ENCODE measurements at regions not wholly inside any gene's neighbourhood (a gene's known extent, or its start where the extent isn't known, plus 50 kb on each side); places are given as distances from the start of the nearest gene placed in this dataset.
"Not testable (repeated sequence)": the region's sequence is repeated elsewhere in the genome, so short reads cannot be mapped to it uniquely, and the experiment has no call there.

GRCh38 chr12:131440209-131441059 is 270.5 kb upstream of the SFSWAP start:
- not testable (repeated sequence) for H3K4me1 Mint-ChIP-seq (ENCODE audit: low read depth)

GRCh38 chr12:131441060-131441396 is 269.9 kb upstream of the SFSWAP start:
- Mint-ChIP-seq H3K27ac (no peak overlapping the region), H3K4me1 (ENCODE audit: low read depth) (no peaks in the 10 kb centered on the region), H3K9me3 (no peaks in the 10 kb centered on the region), H3K4me3 (no peak overlapping the region), H3K36me3 (ENCODE audit: low read depth) (no peaks in the 10 kb centered on the region), H3K27me3 (ENCODE audit: insufficient read depth) (no peaks in the 10 kb centered on the region)
- intact Hi-C loops (cut with micrococcal nuclease) = no loop called here
- DNase-seq (ENCODE audit: low spot score) = no peak

More at GRCh38 chr12:131440209-131441059, 270.5 kb upstream of the SFSWAP start:
- H3K27ac Mint-ChIP-seq; H3K9me3 Mint-ChIP-seq; H3K27me3 Mint-ChIP-seq (ENCODE audit: insufficient read depth); H3K4me3 Mint-ChIP-seq; intact Hi-C loops (cut with micrococcal nuclease); DNase-seq (ENCODE audit: low spot score); H3K36me3 Mint-ChIP-seq (ENCODE audit: low read depth): not testable (repeated sequence)

GRCh38 chr12:131441638-131442336 is 269.1 kb upstream of the SFSWAP start:
- Mint-ChIP-seq H3K9me3 (no peaks in the 10 kb centered on the region), H3K4me3 (no peak overlapping the region)
- intact Hi-C loops (cut with micrococcal nuclease) = no loop called here

DNA sequence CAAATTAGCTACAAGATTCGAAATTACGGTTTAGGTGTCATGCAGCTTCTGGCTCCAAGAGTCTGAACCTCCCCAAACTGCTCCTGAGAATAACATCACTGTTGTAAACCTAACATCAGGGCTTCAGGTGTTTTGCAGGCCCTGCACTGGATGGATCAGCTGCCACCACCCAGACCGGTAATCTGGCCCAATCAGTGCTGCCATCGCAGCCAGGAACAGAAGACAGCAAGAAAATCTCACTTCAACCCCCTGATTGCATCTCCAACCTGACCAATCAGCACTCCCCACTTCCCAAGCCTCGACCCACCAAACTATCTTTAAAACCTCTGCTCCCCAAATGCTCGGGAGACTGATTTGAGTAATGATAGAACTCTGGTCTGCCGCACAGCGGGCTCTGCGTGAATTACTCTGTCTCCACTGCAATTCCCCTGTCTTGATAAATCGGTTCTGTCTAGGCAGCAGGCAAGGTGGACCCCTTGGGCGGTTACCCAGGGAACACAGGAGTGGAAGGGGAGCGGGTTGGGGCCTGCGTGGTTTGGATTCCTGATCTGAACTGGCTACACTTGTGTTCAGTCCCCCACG is 268.5 kb upstream of the SFSWAP start:
- H3K4me3 Mint-ChIP-seq = no peak overlapping the region
- no peaks in the 10 kb centered on the region for H3K27me3 Mint-ChIP-seq (ENCODE audit: insufficient read depth)
- intact Hi-C loops (cut with micrococcal nuclease) = no loop called here
- H3K4me1 Mint-ChIP-seq (ENCODE audit: low read depth) = no peaks in the 10 kb centered on the region
- H3K36me3 Mint-ChIP-seq (ENCODE audit: low read depth) = no peaks in the 10 kb centered on the region
- H3K27ac Mint-ChIP-seq = no peak overlapping the region
- DNase-seq (ENCODE audit: low spot score) = no peak
- H3K9me3 Mint-ChIP-seq = no peaks in the 10 kb centered on the region

More at GRCh38 chr12:131441638-131442336, 269.1 kb upstream of the SFSWAP start:
- Mint-ChIP-seq H3K36me3 (ENCODE audit: low read depth) (no peaks in the 10 kb centered on the region), H3K4me1 (ENCODE audit: low read depth) (no peaks in the 10 kb centered on the region), H3K27ac (no peak overlapping the region), H3K27me3 (ENCODE audit: insufficient read depth) (no peaks in the 10 kb centered on the region)
- DNase-seq (ENCODE audit: low spot score) = no peak

GRCh38 chr12:131443019-131444000 is 267.6 kb upstream of the SFSWAP start:
- H3K27ac Mint-ChIP-seq = no peak overlapping the region
- H3K36me3 Mint-ChIP-seq (ENCODE audit: low read depth) = no peaks in the 10 kb centered on the region
- no peaks in the 10 kb centered on the region for H3K9me3 Mint-ChIP-seq
- no peak overlapping the region for H3K4me3 Mint-ChIP-seq
- H3K27me3 Mint-ChIP-seq (ENCODE audit: insufficient read depth) = no peaks in the 10 kb centered on the region
- DNase-seq (ENCODE audit: low spot score) = no peak
- intact Hi-C loops (cut with micrococcal nuclease) = no loop called here
- H3K4me1 Mint-ChIP-seq (ENCODE audit: low read depth) = no peaks in the 10 kb centered on the region

DNA sequence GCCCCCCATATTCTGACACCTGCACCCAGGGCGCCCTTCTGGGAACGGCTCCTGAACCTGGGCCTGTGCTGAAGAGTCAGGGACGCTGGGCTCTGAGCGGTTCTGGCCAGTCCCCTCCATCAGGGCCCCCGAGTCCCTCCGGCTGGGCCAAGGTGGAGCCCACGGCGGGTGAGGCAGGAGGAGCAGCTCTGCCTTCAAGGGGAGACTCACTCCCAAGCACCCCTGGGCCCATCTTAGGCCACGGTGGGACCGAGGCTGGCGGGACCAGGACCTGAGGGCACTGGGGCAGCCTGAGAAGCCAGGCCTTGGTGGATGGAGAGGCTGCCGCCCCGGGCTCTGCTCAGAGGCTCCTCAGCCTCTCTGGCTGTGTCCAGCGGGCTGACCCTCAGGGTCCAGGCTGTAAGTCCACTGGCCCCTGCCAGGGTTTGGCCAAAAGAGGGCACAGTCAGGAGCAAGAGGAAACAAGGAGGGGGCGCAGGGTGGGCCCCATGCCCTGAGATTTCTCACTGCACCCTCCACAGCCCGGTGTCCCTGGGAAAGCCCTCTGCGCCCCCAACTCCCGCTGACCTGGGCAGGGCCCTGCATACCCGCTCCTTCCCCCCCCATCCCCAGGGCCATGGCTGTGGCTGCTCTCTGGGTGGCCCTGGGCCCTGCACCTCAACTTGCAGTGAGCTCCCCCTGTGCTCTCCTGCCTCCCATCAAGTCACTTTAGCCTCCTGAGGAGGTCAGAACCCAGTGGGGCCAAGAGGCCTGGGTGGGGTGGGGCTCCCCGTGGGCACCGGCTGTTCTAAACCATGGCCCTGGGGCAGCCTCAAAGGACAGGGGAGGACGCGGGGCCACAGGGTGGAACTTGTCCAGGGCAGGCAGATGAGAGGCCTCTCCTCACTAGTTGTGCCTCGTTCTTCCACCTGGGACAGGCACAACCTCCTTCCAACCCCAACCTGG is 266.4 kb upstream of the SFSWAP start:
- Mint-ChIP-seq H3K27ac (no peak overlapping the region), H3K9me3 (no peaks in the 10 kb centered on the region), H3K4me1 (ENCODE audit: low read depth) (no peaks in the 10 kb centered on the region), H3K36me3 (ENCODE audit: low read depth) (no peaks in the 10 kb centered on the region), H3K27me3 (ENCODE audit: insufficient read depth) (peaks cover 3% of the 10 kb centered on the region), H3K4me3 (no peak overlapping the region)
- intact Hi-C loops (cut with micrococcal nuclease) = no loop called here
- no peak for DNase-seq (ENCODE audit: low spot score)

GRCh38 chr12:131445184-131445774 is 265.6 kb upstream of the SFSWAP start:
- peaks cover 3% of the 10 kb centered on the region for H3K27me3 Mint-ChIP-seq (ENCODE audit: insufficient read depth)

GRCh38 chr12:131445795-131446194 is 265.1 kb upstream of the SFSWAP start:
- H3K27ac Mint-ChIP-seq = no peak overlapping the region
- peaks cover 3% of the 10 kb centered on the region for H3K27me3 Mint-ChIP-seq (ENCODE audit: insufficient read depth)
- H3K9me3 Mint-ChIP-seq = no peaks in the 10 kb centered on the region
- H3K36me3 Mint-ChIP-seq (ENCODE audit: low read depth) = no peaks in the 10 kb centered on the region
- intact Hi-C loops (cut with micrococcal nuclease) = no loop called here
- H3K4me1 Mint-ChIP-seq (ENCODE audit: low read depth) = no peaks in the 10 kb centered on the region
- H3K4me3 Mint-ChIP-seq = no peak overlapping the region
- no peak for DNase-seq (ENCODE audit: low spot score)

More at GRCh38 chr12:131445184-131445774, 265.6 kb upstream of the SFSWAP start:
- Mint-ChIP-seq H3K9me3 (no peaks in the 10 kb centered on the region), H3K4me1 (ENCODE audit: low read depth) (no peaks in the 10 kb centered on the region), H3K36me3 (ENCODE audit: low read depth) (no peaks in the 10 kb centered on the region), H3K27ac (no peak overlapping the region), H3K4me3 (no peak overlapping the region)
- intact Hi-C loops (cut with micrococcal nuclease) = no loop called here
- no peak for DNase-seq (ENCODE audit: low spot score)

DNA sequence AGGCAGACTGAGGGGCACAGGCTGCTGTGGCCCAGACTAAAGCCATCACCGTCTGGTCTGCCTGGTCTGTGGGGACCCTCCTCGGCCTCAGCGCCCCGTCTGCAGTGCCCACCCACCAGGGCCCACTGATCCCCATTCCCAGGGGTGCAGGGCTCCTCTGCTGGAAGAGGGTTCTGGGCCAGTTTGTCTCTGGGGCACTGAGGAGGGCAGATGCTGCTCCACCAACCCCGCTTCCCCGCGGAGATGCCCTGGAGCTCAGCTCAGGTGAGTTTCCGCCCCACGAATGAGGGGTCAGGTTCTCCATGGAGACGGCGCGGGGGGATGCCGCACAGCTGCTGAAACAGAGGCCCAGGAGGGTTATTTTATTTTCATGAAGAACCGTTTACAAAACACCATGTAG is 263.3 kb upstream of the SFSWAP start:
- H3K27me3 Mint-ChIP-seq (ENCODE audit: insufficient read depth); H3K4me3 Mint-ChIP-seq; DNase-seq (ENCODE audit: low spot score); intact Hi-C loops (cut with micrococcal nuclease); H3K9me3 Mint-ChIP-seq; H3K36me3 Mint-ChIP-seq (ENCODE audit: low read depth); H3K4me1 Mint-ChIP-seq (ENCODE audit: low read depth); H3K27ac Mint-ChIP-seq: not testable (repeated sequence)

DNA sequence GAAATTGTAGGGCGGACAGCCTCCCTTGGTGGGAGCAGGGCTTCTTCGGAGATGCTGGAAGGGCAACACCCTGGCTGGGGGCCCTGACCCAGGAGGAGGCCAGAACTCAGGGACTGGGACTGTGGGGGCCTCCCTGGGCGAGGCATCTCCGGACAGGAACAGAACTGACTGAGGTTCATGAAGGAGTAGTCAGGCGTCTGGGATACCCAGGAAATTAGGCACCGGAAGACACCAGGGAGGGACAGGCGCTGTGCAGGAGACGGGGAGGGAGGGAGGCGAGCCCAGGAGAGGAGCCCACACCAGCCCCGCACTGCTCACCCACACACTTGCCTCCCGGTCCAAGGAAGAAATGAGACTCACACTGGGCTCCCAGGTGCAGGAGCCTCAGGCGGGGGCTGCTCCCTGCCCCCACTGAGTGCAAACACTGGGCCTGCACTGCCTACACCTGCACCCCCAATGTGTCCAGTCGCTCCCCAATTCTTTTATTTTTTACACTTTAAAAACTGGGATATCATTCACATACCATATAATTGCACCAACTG is 262.6 kb upstream of the SFSWAP start:
- Mint-ChIP-seq H3K27me3 (ENCODE audit: insufficient read depth) (peaks cover 5% of the 10 kb centered on the region), H3K9me3 (no peaks in the 10 kb centered on the region), H3K4me1 (ENCODE audit: low read depth) (no peaks in the 10 kb centered on the region), H3K36me3 (ENCODE audit: low read depth) (no peaks in the 10 kb centered on the region), H3K27ac (no peak overlapping the region), H3K4me3 (no peak overlapping the region)
- intact Hi-C loops (cut with micrococcal nuclease) = no loop called here
- DNase-seq (ENCODE audit: low spot score) = no peak

GRCh38 chr12:131449027-131449426 is 261.9 kb upstream of the SFSWAP start:
- Mint-ChIP-seq H3K27ac (no peak overlapping the region), H3K27me3 (ENCODE audit: insufficient read depth) (peaks cover 5% of the 10 kb centered on the region), H3K4me1 (ENCODE audit: low read depth) (no peaks in the 10 kb centered on the region), H3K9me3 (no peaks in the 10 kb centered on the region), H3K36me3 (ENCODE audit: low read depth) (no peaks in the 10 kb centered on the region), H3K4me3 (no peak overlapping the region)
- intact Hi-C loops (cut with micrococcal nuclease) = no loop called here
- DNase-seq (ENCODE audit: low spot score) = no peak

Measured in activated T-helper 1 cell treated with anti-CD3 and anti-CD28 coated beads, Interleukin-12 subunit alpha, Interleukin-12 subunit beta, Interleukin-2, Interleukin-4 antibody, amounts not matched to agents 30 ng/mL and 10 ng/mL and 1 ng/mL, durations not matched to agents 14 hours and 24 hours and 36 hours (primary cell).